ENCODE measurements at regions not wholly inside any gene's neighbourhood (a gene's known extent, or its start where the extent isn't known, plus 50 kb on each side); places are given as distances from the start of the nearest gene placed in this dataset.

GRCh38 chr1:189851806-189852367, 625.8 kb downstream of the BRINP3 start:
- DNase-seq = no peak

GRCh38 chr1:189859385-189859977, 618.2 kb downstream of the BRINP3 start:
- no peak for DNase-seq

GRCh38 chr1:189866606-189867005, 611.1 kb downstream of the BRINP3 start:
- DNase-seq = no peak

- no peak for DNase-seq
These were observed 609.6 kb downstream of the BRINP3 start for GRCh38 chr1:189868021-189868420.

GRCh38 chr1:189874715-189875435, 602.8 kb downstream of the BRINP3 start:
- no peak for DNase-seq

- no peak for DNase-seq
These were observed 597.5 kb downstream of the BRINP3 start for GRCh38 chr1:189880135-189880534.

- DNase-seq = no peak
These were observed 577.8 kb downstream of the BRINP3 start for GRCh38 chr1:189899686-189900425.

GRCh38 chr1:189904509-189904908, 573.2 kb downstream of the BRINP3 start:
- no peak for DNase-seq

GRCh38 chr1:189908113-189908512, 569.6 kb downstream of the BRINP3 start:
- no peak for DNase-seq

GRCh38 chr1:189921613-189922012, 556.1 kb downstream of the BRINP3 start:
- DNase-seq = no peak

GRCh38 chr1:189927641-189928040, 550.0 kb downstream of the BRINP3 start:
- no peak for DNase-seq

- DNase-seq = no peak
These were observed 548.1 kb downstream of the BRINP3 start for GRCh38 chr1:189929501-189930099.

- no peak for DNase-seq
These were observed 540.8 kb downstream of the BRINP3 start for GRCh38 chr1:189936861-189937260.

- no peak for DNase-seq
These were observed 537.7 kb downstream of the BRINP3 start for GRCh38 chr1:189939967-189940366.

GRCh38 chr1:189941922-189942321, 535.7 kb downstream of the BRINP3 start:
- no peak for DNase-seq

- no peak for DNase-seq
These were observed 518.9 kb downstream of the BRINP3 start for GRCh38 chr1:189958756-189959155.

- DNase-seq = no peak
These were observed 516.9 kb downstream of the BRINP3 start for GRCh38 chr1:189960769-189961168.

GRCh38 chr1:189962181-189962580, 515.5 kb downstream of the BRINP3 start:
- DNase-seq = no peak

GRCh38 chr1:189970331-189971230, 507.1 kb downstream of the BRINP3 start:
- DNase-seq = no peak

GRCh38 chr1:189971656-189972055, 506.0 kb downstream of the BRINP3 start:
- DNase-seq = no peak

- no peak for DNase-seq
These were observed 500.5 kb downstream of the BRINP3 start for GRCh38 chr1:189977184-189977583.

Data from NCI-H1436 (cell line).